ENCODE measurements at regions not wholly inside any gene's neighbourhood (a gene's known extent, or its start where the extent isn't known, plus 50 kb on each side); places are given as distances from the start of the nearest gene placed in this dataset.

DNA sequence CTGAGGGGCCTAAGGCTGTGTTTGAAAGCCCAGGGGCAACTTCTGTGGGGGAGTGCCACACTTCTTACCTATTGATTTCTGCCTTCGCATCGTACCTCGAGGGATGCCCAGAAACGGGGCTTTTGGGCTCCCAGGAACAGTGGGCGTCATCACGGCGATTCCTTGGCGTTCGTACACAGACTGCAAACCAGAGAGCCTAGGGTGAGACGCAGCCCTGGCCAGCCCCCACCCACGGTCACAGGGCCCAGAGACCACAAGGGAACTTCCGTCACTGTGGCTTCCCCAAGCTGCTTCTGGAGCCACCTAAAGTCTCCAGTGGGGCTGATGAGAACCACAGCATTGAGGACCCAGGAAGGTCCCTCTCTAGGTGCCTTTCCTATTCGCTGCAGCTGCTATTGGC is 91.9 kb downstream of the CTTN start:
- DNase-seq, result no peak
- H3K27ac ChIP-seq, result no peak overlapping the region
- no peaks in the 10 kb centered on the region for H3K36me3 ChIP-seq
- H3K9me3 ChIP-seq, result no peaks in the 10 kb centered on the region
- no peaks in the 10 kb centered on the region for H3K27me3 ChIP-seq
- intact Hi-C loops (cut with DNase I; ENCODE audit: low total_unique reads), result no loop called here
- H3K4me1 ChIP-seq, result no peaks in the 10 kb centered on the region
- no peak overlapping the region for H3K4me3 ChIP-seq
- TF ChIP-seq, protein P1, sequence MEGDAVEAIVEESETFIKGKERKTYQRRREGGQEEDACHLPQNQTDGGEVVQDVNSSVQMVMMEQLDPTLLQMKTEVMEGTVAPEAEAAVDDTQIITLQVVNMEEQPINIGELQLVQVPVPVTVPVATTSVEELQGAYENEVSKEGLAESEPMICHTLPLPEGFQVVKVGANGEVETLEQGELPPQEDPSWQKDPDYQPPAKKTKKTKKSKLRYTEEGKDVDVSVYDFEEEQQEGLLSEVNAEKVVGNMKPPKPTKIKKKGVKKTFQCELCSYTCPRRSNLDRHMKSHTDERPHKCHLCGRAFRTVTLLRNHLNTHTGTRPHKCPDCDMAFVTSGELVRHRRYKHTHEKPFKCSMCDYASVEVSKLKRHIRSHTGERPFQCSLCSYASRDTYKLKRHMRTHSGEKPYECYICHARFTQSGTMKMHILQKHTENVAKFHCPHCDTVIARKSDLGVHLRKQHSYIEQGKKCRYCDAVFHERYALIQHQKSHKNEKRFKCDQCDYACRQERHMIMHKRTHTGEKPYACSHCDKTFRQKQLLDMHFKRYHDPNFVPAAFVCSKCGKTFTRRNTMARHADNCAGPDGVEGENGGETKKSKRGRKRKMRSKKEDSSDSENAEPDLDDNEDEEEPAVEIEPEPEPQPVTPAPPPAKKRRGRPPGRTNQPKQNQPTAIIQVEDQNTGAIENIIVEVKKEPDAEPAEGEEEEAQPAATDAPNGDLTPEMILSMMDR (IDR thresholded peaks at IDR 0.05), result no peak
- TF ChIP-seq POLR2A (IDR thresholded peaks at IDR 0.05), result no peak

DNA sequence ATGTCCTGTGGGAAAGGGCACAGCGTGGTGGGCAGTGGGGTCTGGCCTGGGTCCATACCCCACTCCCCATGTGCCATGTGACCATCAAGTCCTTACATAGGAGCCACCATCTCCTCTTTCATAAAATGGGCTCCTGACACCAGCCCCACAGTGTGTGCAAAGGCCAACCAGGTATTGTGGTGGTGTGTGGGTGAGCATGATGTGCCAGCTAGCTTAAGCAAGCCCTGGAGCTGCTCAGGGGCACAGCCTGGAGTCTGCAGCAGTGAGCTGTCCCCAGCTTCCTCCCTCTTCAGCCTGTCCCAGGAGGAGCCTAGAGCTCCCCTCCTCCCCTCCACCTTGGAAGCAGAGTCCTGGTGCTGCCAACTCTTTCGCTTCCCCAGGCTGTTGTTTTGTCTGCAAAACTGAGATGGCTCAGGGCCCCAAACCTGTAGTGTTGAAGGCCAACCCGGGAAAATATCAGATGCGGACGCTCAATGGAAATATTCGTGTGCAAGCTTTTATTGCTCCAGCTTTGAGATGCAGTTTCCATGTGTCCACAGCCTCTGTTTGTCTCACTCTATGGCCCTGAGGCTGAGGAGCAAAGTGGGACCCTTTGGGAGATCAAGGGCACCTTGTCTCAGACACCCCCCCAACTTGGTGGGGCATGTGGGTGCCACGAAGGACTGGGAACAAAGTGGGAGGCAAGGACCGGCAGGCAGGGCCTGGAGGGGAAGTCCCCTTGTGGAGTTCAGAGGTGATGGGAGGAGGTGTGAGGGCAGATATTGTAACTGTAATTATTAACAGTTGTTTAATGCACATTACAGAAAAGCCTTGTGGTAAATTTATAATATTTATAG is 92.6 kb downstream of the CTTN start:
- no peak for TF ChIP-seq POLR2A (IDR thresholded peaks at IDR 0.05)
- TF ChIP-seq, protein P1 (IDR thresholded peaks at IDR 0.05), result no peak
- no peaks in the 10 kb centered on the region for H3K36me3 ChIP-seq
- no peaks in the 10 kb centered on the region for H3K4me1 ChIP-seq
- intact Hi-C loops (cut with DNase I; ENCODE audit: low total_unique reads), result no loop called here
- no peak overlapping the region for H3K27ac ChIP-seq
- no peak for DNase-seq
- H3K9me3 ChIP-seq, result no peaks in the 10 kb centered on the region
- H3K27me3 ChIP-seq, result no peaks in the 10 kb centered on the region
- no peak overlapping the region for H3K4me3 ChIP-seq

DNA sequence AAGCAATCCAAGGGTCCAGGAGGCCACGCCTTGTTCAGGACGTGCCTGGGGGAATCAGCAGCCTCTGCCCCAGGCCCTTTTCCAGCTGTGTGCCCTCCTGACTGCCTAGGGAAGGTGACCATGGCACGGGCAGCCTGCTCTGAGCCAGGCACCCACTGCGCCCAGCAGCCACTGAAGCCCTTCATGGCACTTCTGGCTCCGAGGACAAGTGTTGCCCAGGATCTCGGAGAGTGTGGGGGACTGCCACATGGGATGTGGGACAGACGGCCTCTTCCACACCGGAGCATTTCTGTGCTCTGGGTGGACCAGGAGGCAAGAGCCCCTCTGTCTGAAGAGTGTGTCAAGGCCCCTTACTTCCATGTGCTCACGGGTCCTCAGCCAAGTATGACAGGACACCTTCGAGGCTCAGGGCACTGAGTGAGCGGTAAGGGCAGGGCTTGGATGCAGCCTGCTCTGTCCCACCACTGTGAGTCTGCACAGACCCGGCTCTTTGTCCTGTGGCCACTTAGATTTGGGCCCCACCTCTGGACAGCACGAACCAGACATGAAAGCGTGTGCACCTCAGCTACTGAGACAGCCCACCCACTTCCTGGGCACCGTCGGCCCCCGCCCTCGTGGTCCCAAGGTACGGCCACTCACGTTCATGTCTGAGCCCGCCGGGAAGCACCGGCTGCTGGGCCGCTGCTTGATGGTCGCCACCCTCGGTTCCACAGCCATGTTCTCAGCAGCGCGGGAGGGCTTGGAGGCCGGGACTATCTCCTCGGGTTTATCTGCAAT is 93.6 kb downstream of the CTTN start:
- intact Hi-C loops (cut with DNase I; ENCODE audit: low total_unique reads), result no loop called here
- no peak for TF ChIP-seq POLR2A (IDR thresholded peaks at IDR 0.05)
- TF ChIP-seq, protein P1 (IDR thresholded peaks at IDR 0.05), result no peak
- no peaks in the 10 kb centered on the region for H3K27me3 ChIP-seq
- no peak for DNase-seq
- no peak overlapping the region for H3K27ac ChIP-seq
- no peaks in the 10 kb centered on the region for H3K9me3 ChIP-seq
- H3K4me1 ChIP-seq, result no peaks in the 10 kb centered on the region
- H3K4me3 ChIP-seq, result no peak overlapping the region
- H3K36me3 ChIP-seq, result no peaks in the 10 kb centered on the region

DNA sequence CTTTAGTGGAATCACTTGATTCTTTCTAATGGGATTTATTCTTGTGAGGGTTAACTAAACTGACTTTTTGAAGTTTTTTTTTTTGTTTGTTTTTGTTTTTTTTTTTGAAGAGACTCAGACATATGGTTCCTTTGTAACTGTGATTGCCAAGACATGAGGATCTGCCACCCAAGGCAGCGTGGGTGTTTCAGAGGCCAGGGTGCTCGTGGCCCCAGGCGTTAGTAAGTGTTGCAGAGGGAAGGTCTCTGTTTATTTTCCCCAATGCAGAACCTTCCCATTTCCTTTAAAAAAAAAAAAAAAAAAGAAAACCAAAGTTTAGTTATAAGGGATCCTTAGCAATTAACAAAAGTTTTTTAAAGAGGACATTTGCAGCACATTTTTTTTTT is 94.8 kb downstream of the CTTN start:
- no peak for TF ChIP-seq POLR2A (IDR thresholded peaks at IDR 0.05)
- TF ChIP-seq, protein P1 (IDR thresholded peaks at IDR 0.05), result no peak
- Histone ChIP-seq H3K36me3 (no peaks in the 10 kb centered on the region), H3K27me3 (no peaks in the 10 kb centered on the region), H3K4me1 (no peaks in the 10 kb centered on the region), H3K9me3 (no peaks in the 10 kb centered on the region), H3K4me3 (no peak overlapping the region), H3K27ac (no peak overlapping the region)
- DNase-seq, result no peak
- intact Hi-C loops (cut with DNase I; ENCODE audit: low total_unique reads), result no loop called here

GRCh38 chr11:70493891-70494290 is 95.6 kb downstream of the CTTN start:
- H3K27ac ChIP-seq, result no peak overlapping the region
- H3K4me3 ChIP-seq, result no peak overlapping the region
- DNase-seq, result no peak
- no peaks in the 10 kb centered on the region for H3K9me3 ChIP-seq
- no peaks in the 10 kb centered on the region for H3K4me1 ChIP-seq
- H3K27me3 ChIP-seq, result no peaks in the 10 kb centered on the region
- no peaks in the 10 kb centered on the region for H3K36me3 ChIP-seq
- TF ChIP-seq, protein P1 (IDR thresholded peaks at IDR 0.05), result no peak
- no peak for TF ChIP-seq POLR2A (IDR thresholded peaks at IDR 0.05)
- intact Hi-C loops (cut with DNase I; ENCODE audit: low total_unique reads), result no loop called here
